Sciatic nerve (tissue), 2 donors: ENCODE measurements at regions not wholly inside any gene's neighbourhood (a gene's known extent, or its start where the extent isn't known, plus 50 kb on each side); places are given as distances from the start of the nearest gene placed in this dataset.

ENCODE experiments used
- ATAC-seq: fragments of 200-7000 bp; cut with Tn5 transposase; one replicate; pipeline ENCODE4 v1.9.1; 2020; ENCODE audit warnings: mild to moderate bottlenecking, moderate library complexity
- DNase-seq: peaks from one replicate; pipeline ENCODE4 v3.0.0-alpha.2; 2020; ENCODE audit warnings: low spot score
- intact Hi-C: fragments of 100-400 bp; cut with DNase I; formaldehyde crosslinking; loops from one replicate; pipeline ENCODE4 v1.14.2; 2022
- donor health status: DM: no; HTN: no; CAD: no.
- donor health status: DM: no; HTN: no; CAD: no.

DNA sequence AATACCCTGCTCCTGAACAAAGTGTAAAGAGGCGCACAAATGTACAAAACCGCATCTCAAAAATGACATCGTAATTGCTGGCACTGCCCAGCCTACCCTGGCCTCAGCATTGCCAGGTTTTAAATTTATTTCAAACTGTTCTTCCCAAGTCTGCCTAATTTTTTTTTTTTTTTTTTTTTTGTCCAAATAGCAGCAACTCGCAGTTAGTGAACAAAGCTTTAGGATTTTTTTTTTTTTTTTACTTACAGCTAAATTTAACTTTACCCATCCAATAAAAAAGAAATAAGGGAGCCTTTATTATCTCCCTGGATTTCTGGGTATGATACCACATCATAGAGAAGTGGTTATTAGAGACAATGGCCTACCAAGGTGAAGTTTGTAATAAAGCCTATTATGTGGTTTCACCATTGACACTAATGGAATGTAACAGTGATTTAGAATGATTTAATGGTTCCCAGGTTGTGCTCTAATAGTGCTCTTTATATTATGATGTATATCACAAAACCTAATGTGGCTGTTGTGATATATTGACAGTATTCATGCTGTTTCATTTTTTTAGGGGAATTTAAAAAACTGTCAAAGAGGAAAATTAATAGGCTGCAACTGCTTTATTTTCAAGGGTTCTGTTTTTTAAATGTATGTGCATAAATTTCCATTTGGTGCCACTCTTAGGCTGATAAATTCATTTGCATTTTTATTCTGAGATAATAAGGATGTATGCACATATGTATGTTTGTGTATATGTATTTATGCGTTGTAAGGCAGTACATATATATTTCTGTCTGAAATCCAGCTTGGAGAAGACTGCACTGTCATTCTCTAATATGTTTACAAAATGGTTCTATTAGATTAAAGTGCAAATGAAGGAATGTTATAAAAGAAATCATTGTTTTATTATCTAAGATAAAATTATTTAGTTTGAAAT lies 309.0 kb downstream of the TFEC start:
- ATAC-seq (no peak), DNase-seq (no peak)
- intact Hi-C loops: no loop called here

DNA sequence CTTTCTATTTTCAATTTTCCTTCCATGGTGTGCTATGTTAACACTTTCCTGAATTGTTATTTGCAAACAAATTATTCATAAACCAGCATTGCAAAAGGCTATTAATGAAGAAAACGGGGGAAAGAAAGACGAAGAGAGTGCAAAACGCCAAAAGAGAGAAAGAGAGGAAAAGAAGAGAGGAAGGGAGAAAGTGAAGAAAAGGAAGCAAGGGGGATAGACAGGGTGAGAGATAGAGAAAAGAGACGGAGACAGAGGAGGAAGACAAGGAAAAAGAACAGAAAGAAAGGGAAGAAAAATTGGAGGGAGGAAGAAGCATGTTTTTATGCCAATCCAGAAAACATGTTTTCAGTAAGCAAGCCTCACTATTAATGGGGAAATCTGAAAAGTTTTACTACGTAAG lies 310.6 kb downstream of the TFEC start:
- intact Hi-C loops: no loop called here
- ATAC-seq: no peak
- DNase-seq: no peak

DNA sequence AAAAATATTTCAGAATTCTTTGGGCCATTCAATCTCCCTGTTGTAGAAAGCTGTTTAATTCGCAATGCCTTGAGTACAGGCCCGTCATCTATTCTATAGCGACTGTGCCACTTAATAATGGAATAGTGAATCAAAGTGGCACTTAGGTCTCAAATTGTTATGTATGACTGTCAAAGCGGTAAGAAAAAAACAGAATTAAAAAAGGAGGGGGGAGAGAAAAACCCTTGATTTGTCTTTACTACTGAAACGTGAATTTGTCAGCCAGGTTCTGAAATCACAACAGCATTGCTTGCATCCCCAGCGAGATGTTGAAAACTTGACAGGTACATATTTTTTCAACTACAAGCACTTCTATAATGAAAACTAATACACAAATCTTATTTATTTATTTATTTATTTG lies 320.9 kb downstream of the TFEC start:
- ATAC-seq (no peak), DNase-seq (no peak)
- intact Hi-C loops: no loop called here

DNA sequence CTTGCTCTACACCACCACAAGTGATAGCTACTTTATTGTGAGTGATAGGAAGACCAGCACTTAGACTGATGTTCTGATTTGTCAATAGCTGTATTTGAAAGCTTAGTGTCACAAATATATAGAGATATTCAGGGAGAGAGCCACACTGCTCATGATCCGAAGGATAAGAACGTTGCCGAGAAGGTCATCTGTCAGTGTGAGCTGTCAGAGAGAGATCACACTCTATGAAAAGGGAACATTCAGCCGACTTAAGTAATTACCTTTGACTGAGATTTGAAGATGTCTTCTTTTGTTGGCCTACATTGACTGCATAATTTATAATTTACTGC lies 322.6 kb downstream of the TFEC start:
- ATAC-seq: no peak
- DNase-seq: no peak
- intact Hi-C loops: no loop called here

DNA sequence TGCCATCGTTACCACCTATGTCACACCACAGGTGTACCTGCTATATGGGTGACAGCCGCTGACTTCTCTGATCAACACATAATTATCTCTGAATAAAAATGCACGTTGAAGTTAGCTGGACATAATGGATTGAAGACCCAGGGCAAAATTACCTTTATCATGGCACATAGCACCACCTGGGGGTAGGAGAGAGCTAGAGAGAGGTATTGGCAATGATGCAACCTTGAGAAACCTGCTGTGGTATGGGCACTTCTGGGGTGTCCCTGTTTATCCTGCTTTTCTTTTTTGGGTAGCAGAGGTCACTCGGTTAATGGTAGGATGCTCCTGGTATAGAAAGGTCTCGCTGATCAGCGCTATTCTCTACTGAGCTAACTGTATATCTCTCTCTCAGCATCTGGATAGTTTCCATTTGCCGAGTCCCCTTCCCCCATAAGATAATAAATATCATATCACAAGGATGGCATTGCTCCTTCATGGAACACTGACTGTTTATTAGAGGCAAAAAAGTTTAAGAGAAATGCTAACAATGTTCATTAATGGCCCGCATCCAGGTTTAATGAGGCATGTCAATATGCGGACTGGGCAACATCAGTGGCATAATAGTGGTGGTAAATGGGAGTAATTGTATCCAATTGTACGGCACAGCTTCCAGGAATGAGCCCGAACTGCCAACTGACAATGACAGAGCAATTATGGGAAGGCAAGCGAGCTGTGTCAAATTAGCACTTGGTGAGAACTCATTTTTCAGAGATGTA lies 323.1 kb downstream of the TFEC start:
- intact Hi-C loops: no loop called here
- DNase-seq (no peak), ATAC-seq (no peak)

DNA sequence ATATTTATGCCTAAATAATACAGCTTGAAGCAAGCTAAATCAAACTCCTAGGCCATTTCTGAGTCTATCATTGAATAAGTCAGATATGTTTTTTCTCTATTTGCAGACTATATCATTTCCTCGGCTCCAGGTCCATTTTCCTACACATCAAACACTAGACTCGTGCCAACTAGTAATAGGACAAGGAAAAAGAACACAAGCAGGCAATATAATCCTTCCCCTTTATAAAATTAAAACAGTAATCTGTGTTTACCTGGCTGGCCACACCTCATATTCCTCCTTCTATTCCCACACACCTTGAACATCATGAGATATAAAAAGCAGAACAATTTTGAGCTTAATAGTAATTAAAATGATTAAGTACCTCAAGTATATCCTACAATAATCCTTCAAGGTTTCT lies 325.7 kb downstream of the TFEC start:
- intact Hi-C loops: no loop called here
- no peak for DNase-seq
- no peak for ATAC-seq

DNA sequence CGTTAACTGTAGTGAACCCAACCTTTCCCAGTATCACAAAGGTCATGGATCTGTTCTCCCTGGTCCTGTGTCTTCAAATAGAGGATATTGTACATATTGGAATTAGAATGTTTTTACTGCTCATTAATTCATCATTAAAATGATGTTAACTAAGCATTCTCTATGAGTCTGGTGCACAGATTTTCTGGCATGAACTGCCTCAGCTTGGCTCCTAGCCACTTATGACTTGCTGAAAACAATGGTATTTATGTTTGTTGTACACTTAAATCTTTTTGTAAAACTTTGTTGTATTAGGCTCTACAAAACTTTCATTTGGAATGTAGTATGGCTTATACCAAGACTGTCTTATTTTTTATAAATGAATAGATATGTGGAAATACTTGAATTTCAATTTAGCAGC lies 329.4 kb downstream of the TFEC start:
- no peak for DNase-seq
- intact Hi-C loops: no loop called here
- ATAC-seq: no peak

DNA sequence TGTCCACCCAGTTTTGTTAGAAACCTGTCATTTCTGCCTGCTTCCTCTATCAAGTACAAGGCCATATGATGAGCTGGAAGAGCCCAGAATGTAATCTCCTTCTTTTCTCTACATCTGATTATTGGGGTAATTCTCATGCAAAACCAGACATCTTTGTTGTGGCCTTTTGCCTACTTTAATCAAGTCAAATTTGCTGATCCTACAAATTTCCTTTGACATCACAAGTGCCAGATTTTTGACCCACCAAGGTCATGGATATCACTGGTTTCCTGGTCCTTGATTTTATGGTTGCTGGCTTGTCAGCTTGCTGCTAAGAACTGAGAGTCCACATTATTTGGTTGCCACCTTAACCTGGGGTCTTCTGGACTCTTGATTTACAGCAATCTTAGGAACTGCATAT lies 336.1 kb downstream of the TFEC start:
- no peak for ATAC-seq
- DNase-seq: no peak
- intact Hi-C loops: no loop called here

DNA sequence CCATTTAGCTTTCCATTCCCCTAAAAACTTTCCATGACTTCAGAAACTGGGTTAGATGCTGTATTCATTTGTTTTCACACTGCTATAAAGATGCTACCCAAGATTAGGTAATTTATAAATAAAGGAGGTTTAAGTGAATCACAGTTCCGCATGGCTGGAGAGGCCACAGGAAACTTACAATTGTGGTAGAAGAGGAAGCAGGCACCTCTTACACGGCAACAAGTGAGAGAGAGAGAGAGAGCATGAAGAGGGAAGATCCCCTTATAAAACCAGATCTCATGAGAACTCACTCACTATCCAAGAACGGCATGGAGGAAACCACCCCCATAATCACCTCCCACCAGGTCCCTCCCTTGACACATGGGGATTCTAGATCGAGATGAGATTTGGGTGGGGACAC lies 336.8 kb downstream of the TFEC start:
- DNase-seq (no peak), ATAC-seq (no peak)
- intact Hi-C loops: no loop called here

DNA sequence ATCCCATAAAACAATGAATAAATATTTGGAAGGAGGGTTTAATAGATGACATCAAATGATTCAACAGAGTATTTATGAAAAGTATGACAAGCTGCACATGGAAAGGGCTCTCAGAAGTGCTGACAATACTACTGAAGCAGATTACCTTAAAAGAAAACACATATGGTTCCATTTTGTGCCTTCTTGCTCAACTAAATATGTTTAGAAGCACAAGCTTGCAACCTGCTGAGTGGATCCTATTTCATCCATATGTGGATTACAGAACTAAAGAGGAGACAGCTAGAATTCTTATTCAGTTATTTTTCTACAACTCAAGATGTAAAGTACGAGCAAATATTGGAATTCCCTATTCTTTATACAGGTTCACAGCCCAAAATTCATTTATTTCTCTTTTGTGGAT lies 340.6 kb downstream of the TFEC start:
- intact Hi-C loops: no loop called here
- no peak for ATAC-seq
- no peak for DNase-seq

DNA sequence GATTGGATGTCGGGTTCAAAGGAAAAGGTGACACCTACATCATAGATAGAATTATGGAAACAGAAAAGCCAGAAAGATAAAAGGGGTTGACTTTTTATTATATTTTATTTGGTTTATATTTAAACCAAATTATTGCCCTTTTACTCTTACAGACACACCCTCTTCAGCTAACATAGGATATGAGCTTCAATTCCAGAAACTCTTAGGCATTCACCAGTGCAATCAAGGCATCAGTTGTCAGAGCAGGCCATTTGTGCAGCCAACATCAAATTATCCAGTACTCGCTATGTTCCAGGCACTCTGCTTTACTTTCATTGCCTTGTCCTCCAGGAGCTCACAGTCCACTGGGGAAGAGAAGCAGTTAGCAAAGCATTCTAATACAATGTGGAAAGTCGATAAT lies 347.5 kb downstream of the TFEC start:
- intact Hi-C loops: no loop called here
- DNase-seq (no peak), ATAC-seq (no peak)

DNA sequence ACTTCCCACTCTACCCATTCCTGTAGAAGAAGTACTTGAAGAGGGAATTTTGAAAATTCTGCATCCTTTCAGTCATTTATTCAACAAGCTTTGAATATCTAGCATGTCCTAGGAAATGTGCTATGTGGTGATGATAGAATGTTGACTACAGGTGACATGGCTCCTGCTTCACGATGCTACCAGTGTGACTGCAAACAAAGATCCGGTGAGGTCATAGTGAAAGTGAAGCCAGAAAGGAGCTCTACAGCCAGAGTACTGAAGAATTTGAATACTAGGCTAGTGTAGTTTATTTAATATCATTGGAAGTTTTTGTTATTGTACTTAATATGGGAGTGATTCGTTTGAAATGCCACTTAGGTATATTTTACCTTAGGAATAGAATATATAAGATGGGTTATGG lies 348.1 kb downstream of the TFEC start:
- ATAC-seq (no peak), DNase-seq (no peak)
- intact Hi-C loops: no loop called here

DNA sequence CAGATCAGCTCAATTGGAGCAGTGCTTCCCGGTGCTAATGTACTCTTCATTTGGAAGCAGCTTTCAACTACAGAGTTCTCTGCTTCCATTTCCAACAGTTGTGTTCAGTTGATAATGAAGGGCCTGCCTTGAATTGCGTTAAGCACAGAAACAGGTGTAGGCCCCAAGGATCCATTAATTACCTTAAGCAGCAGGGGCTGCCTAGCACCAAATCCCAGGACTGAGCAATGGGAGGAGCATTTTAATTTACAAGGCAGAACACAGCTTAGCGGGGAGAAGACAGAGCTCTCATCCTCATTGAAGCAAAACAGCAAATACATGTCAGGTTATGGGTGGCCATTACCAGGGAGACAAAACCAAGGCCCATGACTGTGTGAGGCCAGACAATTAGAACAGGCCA lies 349.6 kb downstream of the TFEC start:
- ATAC-seq (no peak), DNase-seq (no peak)
- intact Hi-C loops: no loop called here

DNA sequence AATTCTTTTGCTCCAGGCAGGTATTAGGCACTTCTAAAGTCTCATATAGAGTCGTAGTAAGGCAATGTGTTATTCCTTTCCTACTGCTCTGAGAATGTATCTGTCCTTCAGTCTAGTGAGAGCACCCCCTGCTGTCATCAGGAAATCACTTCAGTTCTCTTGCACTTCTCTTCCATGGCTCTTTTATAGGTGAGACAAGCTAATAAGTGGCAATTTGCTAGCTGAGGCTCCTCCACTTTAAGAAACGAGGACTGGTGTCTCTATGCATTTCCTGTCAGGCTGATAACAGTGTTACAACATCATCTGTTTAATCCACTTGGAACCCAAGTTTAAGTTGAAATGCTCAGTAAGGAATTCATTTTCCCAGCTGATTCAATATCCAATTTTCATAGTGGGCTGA lies 350.6 kb downstream of the TFEC start:
- peak; percentile 18 for ATAC-seq
- no peak for DNase-seq
- intact Hi-C loops: no loop called here

DNA sequence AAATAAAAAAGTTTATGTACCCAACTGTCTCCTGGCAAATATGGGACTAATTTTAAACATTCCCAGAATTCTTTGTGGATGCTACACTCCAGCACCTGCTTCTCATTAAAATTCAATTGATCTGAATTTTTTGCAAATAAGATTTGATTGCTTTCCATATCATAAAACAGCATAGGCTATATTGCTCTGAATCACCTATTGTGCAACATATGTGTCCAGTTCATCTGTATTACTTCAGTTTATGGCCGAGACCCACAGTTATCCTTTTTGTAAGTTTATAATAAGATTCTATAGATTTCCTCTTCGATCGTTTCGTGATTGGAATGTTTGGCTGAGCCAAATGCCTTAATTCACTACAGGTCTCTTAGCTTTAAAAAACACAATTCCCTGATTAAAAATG lies 351.1 kb downstream of the TFEC start:
- intact Hi-C loops: no loop called here
- no peak for ATAC-seq
- no peak for DNase-seq

DNA sequence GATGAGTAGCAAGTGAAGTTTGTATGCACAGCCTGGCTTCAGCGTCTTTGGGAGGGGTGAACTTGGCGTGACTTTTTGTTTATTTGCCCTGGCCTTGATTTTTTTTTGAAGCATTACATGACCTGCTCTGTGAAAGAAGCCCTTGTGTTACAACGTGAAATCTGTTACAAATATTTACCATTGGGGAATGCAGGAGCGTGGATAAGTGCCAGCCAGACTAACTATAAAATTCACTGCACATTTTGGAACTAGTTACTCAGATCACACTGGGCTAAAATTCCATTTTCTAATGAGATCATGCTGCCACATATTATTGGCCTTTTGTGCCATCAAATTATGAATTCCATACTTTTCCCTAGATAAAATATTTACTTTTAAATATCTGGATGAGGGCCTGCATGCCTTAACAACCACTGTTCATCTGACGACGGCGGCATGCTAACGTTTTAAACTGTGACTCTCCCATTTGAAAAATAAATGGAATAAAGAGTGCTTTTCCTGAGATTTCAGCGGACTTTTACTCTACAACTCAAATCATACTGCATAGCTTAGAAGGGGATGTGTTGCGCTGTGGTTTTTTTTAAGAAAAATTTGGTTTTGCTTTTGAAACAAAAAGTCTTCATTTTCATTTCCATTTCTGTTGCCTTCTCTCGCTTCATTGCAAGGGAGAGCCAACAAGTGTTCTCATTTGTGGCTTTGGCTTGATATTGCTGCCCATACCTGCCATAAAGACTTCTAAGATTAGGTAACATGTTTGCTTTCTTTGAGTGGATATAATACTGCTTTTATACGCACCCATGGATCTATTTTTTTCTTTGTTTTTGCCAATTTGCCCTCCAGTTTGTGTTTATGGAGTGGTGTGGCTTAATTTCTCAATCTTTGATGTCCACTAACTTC lies 352.2 kb downstream of the TFEC start:
- intact Hi-C loops: no loop called here
- DNase-seq (peak; percentile 58), ATAC-seq (peak; percentile 92)

DNA sequence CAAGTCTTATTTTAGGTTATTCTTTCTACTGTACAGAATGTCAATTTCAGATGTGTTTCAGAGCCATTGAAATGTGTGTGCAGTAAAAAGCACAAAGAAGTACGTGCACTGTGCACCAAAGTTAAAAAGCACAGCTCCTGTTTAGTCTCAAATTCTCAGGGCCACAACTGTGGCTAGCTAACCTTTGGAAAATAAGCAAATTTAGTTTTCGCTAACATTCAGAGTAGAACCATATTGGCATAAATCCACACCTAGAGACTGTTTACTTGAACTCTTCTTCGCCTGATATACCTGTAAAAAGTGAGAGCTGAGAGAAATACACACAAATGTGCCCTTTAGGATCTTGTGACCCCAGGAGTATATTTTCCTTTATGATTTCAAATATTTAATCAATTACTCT lies 353.9 kb downstream of the TFEC start:
- intact Hi-C loops: no loop called here
- no peak for ATAC-seq
- DNase-seq: no peak

DNA sequence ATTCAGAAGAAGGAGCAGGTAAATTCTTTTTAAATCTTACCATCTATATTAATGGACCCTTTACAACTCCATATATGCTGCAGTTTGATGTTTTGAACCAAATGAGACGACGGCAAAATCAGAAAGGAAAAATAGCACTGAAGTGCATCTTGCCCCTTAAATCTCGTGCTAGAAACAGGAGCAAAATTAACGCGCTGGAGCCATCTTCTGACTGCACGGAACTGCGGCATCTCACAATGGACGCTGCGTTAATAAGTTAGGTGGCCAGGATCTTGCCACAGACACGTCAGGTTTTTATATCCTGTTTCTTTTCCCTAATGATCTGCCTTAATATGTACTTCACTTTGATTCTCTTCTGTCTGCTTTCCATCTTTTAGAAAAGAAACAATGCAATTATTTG lies 354.5 kb downstream of the TFEC start:
- ATAC-seq: no peak
- intact Hi-C loops: no loop called here
- DNase-seq: peak; percentile 56

DNA sequence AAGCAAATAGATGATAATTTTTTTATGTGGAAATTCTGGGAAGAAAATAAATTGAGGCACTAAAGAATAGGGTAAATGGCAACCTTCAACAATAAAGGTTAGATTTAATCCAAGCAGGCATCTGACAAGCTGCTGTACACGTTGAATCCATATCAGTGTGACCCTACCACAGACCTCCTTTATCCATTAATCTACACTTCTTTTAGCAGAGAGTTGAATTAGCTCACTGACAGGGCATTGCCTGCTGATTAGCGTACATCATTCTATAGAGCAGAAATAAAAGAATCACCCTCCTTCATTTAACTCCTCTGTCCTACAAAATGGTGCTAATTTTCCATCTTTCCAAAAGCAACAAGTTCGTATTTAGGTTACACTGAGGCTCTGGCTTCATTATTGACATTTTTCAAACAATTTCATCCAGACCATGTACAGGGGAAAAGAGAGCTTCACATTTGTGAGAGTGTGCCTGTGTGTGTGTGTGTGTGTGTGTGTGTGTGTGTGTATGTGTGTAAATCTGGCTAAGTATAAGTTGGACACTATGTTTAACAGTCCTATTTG lies 356.0 kb downstream of the TFEC start:
- intact Hi-C loops: no loop called here
- ATAC-seq (no peak), DNase-seq (no peak)

DNA sequence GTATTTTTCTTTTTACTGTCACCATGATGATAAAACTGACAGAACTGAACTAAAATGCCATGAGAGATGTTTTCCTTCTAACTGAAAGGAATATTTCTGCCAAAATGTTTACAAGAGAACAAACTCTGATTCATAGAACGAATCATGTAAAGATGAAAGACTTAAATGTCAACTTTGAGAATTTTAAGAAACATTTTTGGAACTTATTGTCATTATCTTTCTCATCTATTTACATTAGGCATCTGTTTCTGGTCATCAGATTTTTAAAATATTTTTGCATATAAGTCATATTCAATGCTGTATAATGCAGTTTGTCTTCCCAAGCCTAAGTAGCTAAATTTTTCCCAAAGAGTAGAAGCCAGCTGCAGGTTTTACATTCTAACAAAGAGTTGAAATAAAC lies 358.5 kb downstream of the TFEC start:
- DNase-seq (no peak), ATAC-seq (no peak)
- intact Hi-C loops: no loop called here
